HG03066 (cell line): ENCODE measurements at regions not wholly inside any gene's neighbourhood (a gene's known extent, or its start where the extent isn't known, plus 50 kb on each side); places are given as distances from the start of the nearest gene placed in this dataset.
"Not testable (repeated sequence)": the region's sequence is repeated elsewhere in the genome, so short reads cannot be mapped to it uniquely, and the experiment has no call there.

Source experiments
- ATAC-seq: cut with Tn5 transposase; IDR thresholded peaks from one replicate; pipeline ENCODE4 v1.9.1; 2021; ENCODE audit warnings: low read depth; ENCODE audit not compliant: unreplicated experiment

GRCh38 chr5:89878140-89879132 lies 531.1 kb downstream of the CETN3 start:
- no peak for ATAC-seq

GRCh38 chr5:89871906-89872305 lies 537.6 kb downstream of the CETN3 start:
- ATAC-seq: no peak

GRCh38 chr5:89869346-89869745 lies 540.2 kb downstream of the CETN3 start:
- no peak for ATAC-seq

GRCh38 chr5:89866410-89866809 lies 543.1 kb downstream of the CETN3 start:
- no peak for ATAC-seq

- ATAC-seq: no peak
Measured at GRCh38 chr5:89864941-89865340, 544.6 kb downstream of the CETN3 start.

- ATAC-seq: no peak
Measured at GRCh38 chr5:89857790-89858189, 551.8 kb downstream of the CETN3 start.

- no peak for ATAC-seq
Measured at GRCh38 chr5:89855417-89855816, 554.1 kb downstream of the CETN3 start.

- no peak for ATAC-seq
Measured at GRCh38 chr5:89851911-89852310, 557.6 kb downstream of the CETN3 start.

GRCh38 chr5:89850513-89850865 lies 559.1 kb downstream of the CETN3 start:
- ATAC-seq: no peak

- ATAC-seq: no peak
Measured at GRCh38 chr5:89849830-89850512, 559.6 kb downstream of the CETN3 start.

GRCh38 chr5:89847743-89848142 lies 561.8 kb downstream of the CETN3 start:
- no peak for ATAC-seq

- ATAC-seq: no peak
Measured at GRCh38 chr5:89844548-89844947, 565.0 kb downstream of the CETN3 start.

GRCh38 chr5:89842531-89842930 lies 567.0 kb downstream of the CETN3 start:
- no peak for ATAC-seq

- ATAC-seq: no peak
Measured at GRCh38 chr5:89840906-89841305, 568.6 kb downstream of the CETN3 start.

GRCh38 chr5:89830691-89831090 lies 578.9 kb downstream of the CETN3 start:
- no peak for ATAC-seq

GRCh38 chr5:89827960-89828359 lies 581.6 kb downstream of the CETN3 start:
- no peak for ATAC-seq

- no peak for ATAC-seq
Measured at GRCh38 chr5:89827359-89827758, 582.2 kb downstream of the CETN3 start.

GRCh38 chr5:89826938-89827337 lies 582.6 kb downstream of the CETN3 start:
- no peak for ATAC-seq

GRCh38 chr5:89823046-89823445 lies 586.5 kb downstream of the CETN3 start:
- no peak for ATAC-seq

GRCh38 chr5:89817841-89818240 lies 591.7 kb downstream of the CETN3 start:
- no peak for ATAC-seq

- ATAC-seq: no peak
Measured at GRCh38 chr5:89816038-89816437, 593.5 kb downstream of the CETN3 start.

- ATAC-seq: not testable (repeated sequence)
Measured at GRCh38 chr5:89800735-89801134, 608.8 kb downstream of the CETN3 start.
